NCI-H1694 (cell line): ENCODE measurements at regions not wholly inside any gene's neighbourhood (a gene's known extent, or its start where the extent isn't known, plus 50 kb on each side); places are given as distances from the start of the nearest gene placed in this dataset.
"Not testable (repeated sequence)": the region's sequence is repeated elsewhere in the genome, so short reads cannot be mapped to it uniquely, and the experiment has no call there.

Experiments
- DNase-seq: peaks from one replicate; lab custom pipeline; 2025; lab: John Stamatoyannopoulos, UW

GRCh38 chr22:22057617-22058378 lies 75.2 kb upstream of the TOP3B start:
- DNase-seq: no peak

DNA sequence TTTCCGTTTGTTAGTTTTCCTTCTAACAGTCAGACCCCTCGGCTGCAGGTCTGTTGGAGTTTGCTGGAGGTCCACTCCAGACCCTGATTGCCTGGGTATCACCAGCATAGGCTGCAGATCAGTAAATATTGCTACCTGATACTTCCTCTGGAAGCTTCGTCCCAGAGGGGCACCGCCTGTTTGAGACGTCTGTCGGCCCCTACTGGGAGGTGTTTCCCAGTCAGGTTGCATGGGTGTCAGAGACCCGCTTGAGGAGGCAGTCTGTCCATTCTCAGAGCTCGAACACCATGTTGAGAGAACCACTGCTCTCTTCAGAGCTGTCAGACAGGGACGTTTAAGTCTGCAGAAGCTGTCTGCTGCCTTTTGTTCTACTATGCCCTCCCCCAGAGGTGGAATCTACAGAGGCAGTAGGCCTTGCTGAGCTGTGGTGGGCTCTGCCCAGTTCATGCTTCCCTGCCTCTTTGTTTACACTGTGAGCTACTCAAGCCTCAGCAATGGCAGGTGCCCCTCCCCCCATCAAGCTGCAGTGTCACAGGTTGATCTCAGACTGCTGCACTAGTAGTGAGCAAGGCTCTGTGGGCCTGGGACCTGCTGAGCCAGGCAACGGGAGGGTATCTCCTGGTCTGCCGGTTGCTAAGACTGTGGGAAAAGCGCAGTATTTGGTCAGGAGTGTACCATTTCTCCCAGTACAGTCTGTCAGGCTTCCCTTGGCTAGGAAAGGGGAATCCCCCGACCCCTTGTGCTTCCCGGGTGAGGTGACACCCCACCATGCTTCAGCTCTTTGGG lies 74.4 kb upstream of the TOP3B start:
- not testable (repeated sequence) for DNase-seq

DNA sequence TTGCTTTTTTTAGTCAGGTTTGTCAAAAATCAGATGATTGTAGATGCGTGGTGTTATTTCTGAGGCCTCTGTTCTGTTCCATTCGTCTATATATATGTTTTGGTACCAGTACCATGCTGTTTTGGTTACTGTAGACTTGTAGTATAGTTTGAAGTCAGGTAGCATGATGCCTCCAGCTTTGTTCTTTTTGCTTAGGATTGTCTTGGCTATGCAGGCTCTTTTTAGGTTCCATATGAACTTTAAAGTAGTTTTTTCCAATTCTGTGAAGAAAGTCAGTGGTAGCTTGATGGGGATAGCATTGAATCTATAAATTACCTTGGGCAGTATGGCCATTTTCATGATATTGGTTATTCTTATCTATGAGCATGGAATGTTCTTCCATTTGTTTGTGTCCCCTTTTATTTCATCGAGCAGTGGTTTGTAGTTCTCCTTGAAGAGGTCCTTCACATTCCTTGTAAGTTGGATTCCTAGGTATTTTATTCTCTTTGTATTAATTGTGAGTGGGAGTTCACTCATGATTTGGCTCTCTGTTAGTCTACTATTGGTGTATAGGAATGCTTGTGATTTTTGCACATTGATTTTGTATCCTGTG lies 70.1 kb upstream of the TOP3B start:
- DNase-seq: not testable (repeated sequence)

- not testable (repeated sequence) for DNase-seq
These were observed 68.4 kb upstream of the TOP3B start for GRCh38 chr22:22051032-22051431.

GRCh38 chr22:22050141-22050775 lies 67.7 kb upstream of the TOP3B start:
- DNase-seq: no peak

DNA sequence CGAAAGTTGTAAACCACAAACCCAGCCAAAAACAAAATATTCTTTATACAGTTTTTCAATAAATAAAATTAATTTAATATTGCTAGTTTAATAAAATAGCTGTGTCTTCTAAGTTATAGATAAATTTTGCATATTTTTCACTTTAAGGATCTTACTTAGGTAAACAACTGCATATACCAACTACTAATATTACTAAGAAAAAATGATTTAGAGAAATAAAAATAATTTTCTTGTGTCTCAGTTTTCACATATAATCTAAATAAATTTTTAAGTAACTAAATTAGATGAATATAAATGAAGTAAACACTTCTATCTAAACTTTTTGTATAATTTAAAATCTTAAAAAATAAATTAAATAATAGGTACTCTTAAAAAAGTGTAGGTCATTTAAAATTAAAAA lies 67.1 kb upstream of the TOP3B start:
- DNase-seq: no peak

DNA sequence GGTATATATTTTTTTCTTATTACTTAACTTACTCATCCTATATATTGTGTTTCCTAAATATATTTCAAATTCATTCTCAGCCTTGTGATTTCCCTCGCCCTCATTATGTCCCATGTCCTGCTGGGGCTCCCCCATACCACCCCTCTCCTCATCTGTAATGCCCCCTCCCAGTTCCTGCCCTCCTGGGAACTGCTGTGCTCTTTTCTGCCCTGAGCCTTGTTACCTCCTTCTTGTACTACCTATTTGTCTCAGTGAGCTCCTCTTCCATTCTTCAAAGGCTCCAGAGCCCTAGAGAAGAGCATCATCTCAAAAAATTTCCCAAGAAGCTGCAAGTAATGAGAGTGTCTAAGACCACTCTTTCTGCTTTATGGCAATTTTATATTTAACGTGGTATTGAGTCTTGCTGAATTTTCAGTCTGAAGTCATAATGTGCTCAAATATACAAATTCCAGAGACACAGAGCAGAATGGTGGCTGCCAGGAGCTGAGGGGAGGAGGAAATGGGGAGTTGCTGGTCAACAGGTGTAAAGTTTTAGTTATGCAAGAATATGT lies 66.5 kb upstream of the TOP3B start:
- no peak for DNase-seq

GRCh38 chr22:22048318-22048942 lies 65.8 kb upstream of the TOP3B start:
- DNase-seq: no peak

DNA sequence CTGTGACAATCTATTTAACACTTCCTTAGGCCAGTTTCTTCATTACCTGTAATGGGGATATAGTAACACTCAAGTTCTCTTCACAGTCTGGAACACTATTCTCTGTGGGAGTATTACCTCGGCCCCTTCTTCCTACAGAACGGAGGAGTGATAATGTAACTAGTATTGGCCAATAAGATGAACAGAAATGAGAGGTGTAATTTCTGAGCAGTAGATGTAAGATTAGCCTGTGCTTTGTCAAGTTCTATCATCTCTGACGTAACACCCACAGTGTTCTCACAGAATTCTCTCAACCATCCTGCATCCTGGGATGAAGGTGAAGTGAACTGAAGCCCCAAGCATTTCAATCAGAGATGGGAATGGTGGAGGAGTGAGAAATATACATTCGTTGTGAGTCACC lies 65.2 kb upstream of the TOP3B start:
- DNase-seq: no peak

GRCh38 chr22:22047266-22047665 lies 64.7 kb upstream of the TOP3B start:
- no peak for DNase-seq

DNA sequence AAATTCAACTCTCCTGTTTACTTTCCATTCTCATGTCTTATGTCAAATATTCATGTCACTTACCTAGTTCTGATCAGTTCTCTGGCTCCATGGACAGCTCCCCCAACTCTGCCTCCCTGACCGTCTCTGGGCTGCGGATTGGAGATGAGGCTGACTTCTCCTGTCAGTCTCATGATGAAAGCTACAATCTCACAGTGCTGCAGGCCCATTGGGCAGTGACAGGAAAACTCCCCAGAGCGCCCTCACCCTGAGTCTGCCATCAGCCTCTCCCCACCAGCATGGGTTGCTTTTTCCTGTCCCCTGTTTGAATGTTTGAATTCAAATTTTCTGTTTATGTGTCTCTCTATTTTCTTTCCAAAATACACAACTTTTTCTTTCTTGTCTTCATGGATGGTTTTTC lies 63.8 kb upstream of the TOP3B start:
- no peak for DNase-seq

DNA sequence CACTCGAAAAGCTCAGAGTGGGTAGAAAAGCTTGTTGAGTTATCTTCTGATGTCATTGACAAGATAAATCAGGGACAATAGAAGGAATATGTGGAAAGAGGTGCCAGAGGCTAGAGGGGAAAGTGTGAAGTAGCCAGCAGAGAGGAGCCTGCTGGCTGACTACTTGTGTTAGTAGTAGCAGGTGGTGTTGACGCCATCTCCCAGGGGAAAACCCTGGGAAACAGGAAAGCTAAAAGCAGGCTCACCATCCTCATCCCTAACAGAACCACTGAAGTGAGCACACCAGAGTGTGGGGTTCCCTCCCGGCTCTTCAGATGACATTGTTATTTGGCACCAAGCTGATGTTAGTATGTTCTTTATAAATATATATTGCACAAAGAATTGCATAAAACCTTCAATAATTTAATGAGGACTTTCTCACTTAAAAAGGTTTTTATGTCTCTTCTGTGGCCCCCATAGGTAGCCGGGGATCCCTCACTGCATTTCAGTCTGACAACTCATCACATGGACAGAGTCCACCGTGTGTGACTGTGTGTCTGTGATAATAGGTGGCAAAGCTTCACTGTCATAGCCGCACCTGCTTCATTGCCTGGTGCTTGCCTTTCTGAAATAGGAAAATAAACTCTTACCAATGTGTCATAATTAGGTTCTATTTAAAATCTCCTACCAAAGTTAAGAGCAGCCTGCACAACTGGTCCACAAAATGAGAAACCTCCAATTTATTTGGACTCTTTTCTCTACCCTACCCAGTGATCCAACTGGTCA lies 63.2 kb upstream of the TOP3B start:
- DNase-seq: peak; percentile 74

GRCh38 chr22:22044153-22044552 lies 61.6 kb upstream of the TOP3B start:
- DNase-seq: no peak

DNA sequence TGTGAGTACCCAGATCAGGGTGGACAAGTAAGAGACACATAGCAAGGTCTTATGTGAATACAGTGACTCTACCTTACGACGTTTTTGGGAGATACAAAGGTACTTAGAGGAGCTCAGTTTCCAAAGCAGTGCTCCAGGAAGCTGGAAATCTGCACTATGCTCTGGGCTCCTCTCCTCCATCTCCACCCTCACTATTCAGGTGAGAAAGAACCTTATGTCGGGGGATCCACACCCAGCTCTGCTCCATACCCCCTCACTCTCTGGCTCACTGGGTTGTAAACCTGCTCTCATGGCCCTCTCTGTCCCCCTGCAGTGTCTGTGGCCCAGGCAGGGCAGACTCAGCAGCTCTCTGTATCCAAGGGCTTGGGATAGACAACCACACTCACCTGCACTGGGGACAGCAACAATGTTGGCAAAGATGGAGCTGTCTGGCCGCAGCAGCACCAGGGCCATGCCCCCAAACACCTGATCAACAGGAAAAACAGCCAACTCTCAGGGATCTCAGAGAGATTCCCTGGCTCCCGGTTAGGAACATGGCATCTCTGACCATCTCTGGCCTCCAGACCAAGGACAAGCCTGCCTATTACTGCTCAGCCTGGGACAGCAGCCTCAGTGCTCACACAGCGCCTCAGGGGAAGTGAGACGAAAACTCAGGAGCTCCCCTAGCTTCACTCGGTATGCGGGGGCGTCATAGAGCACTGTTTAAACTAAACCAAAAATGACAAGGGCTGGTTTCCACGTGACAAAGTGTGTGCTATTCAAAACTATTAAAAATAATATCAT lies 60.9 kb upstream of the TOP3B start:
- no peak for DNase-seq

DNA sequence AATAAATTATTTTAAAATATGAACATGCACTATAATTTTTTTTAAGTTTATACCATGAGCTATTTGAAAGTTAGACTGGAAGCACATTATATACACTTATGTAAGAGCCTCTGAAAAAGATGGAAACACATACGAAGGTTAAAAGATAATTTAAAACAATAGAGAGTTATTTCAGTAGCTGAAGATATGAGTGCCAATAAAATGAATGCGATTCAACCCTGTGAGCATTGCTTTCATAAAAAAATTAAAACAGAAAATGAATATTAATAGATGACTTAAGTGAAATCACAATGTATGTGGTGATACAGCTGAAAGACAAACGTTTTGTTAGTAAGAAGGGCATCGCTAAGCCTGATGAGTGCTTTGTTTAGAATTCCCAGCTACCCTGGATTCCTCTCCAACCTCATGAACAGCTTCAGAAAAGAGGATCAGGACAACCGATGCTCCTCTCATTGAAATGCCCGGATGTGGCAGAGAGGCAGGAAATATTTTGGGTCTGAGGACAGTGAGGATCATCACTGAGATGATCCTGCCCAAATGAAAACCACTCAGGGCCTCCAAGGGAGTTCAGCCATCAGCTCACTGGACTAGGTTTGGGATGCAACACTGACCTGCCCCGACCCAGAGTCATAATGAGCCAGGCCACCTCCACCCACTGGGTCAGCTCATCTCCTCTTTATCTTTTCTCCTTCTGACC lies 60.2 kb upstream of the TOP3B start:
- DNase-seq: no peak

DNA sequence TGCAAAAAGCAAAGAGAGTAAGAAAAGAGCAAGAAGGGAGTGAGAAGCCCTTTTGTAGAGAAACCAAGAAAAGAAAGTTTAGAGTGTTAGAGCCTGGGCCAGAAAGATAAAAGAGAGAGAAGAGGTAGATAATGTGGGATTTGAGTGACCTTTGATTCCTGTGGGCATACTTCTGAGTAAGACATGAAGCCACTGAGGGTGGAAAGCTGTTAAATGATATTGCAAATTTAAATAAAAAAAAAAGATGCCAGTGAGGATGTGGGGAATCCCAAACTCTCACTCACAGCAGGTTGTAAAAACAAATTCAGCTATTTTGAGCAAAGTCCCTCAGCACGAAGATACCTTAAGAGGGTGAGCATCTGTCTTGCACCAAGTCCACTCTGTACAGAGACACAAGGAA lies 59.4 kb upstream of the TOP3B start:
- no peak for DNase-seq

DNA sequence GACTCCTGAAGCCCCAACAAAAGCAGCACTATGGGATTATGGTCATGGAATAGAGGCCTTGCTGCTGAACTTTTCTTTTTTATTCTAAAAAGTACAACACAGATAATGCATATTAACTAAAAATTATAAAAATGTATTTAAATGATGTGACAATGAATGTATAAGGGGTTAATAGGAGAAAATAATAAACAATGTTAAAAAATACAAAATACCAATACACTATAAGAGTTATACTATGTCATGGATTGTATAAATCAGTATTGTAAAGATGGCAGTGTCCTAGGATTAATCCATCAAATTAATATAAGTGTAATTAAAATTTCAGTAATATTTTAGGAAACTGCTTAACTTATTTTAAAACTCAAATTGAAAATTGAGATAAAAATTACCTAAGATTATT lies 58.3 kb upstream of the TOP3B start:
- DNase-seq: no peak

DNA sequence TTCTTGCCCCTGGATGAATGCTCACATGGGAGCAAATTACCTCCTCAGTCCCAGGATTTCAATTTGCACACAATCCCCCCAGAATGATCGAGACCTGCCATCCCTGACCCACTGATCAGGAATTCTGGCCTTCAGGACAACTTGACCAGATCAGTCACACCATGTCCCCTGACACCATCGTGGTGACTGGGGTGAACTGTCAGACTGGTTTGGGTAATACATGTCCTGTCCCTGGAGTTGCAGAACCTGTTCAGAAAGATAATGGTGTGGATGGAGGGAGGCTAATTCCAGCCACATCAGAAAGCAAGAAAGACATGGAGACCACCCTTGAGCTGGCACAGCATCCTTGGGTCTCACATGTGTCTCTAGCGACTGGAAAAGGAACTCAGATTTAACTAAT lies 57.9 kb upstream of the TOP3B start:
- no peak for DNase-seq

- DNase-seq: no peak
These were observed 56.9 kb upstream of the TOP3B start for GRCh38 chr22:22039286-22040074.
